ENCODE measurements at regions not wholly inside any gene's neighbourhood (a gene's known extent, or its start where the extent isn't known, plus 50 kb on each side); places are given as distances from the start of the nearest gene placed in this dataset.

DNA sequence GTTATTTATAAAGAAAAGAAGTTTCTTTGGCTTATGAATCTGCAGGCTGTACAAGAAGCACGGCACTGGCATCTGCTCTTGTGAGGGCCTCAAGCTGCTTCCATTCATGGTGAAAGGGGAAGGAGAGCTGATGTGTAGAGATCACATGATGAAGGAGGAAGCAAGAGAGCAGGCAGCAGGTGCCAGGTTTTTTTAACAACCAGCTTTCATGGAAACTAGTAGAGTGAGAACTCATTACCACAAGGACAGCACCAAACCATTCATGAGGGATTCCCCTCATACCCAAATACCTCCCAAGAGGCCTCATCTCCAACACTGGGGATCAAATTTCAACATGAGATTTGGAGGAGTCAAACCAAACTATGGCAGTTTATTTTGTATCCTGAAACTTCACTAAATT, 85.8 kb upstream of the CAMK1G start:
- TF ChIP-seq, protein P1, sequence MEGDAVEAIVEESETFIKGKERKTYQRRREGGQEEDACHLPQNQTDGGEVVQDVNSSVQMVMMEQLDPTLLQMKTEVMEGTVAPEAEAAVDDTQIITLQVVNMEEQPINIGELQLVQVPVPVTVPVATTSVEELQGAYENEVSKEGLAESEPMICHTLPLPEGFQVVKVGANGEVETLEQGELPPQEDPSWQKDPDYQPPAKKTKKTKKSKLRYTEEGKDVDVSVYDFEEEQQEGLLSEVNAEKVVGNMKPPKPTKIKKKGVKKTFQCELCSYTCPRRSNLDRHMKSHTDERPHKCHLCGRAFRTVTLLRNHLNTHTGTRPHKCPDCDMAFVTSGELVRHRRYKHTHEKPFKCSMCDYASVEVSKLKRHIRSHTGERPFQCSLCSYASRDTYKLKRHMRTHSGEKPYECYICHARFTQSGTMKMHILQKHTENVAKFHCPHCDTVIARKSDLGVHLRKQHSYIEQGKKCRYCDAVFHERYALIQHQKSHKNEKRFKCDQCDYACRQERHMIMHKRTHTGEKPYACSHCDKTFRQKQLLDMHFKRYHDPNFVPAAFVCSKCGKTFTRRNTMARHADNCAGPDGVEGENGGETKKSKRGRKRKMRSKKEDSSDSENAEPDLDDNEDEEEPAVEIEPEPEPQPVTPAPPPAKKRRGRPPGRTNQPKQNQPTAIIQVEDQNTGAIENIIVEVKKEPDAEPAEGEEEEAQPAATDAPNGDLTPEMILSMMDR (IDR thresholded peaks at IDR 0.05; ENCODE audit: poor library complexity, severe bottlenecking) = no peak
- H3K4me1 ChIP-seq (ENCODE audit: insufficient read depth, poor library complexity, severe bottlenecking) = no peaks in the 10 kb centered on the region
- no peaks in the 10 kb centered on the region for H3K27me3 ChIP-seq (ENCODE audit: insufficient read depth, poor library complexity, severe bottlenecking)
- ATAC-seq (ENCODE audit: low read depth) = no peak
- DNase-seq (ENCODE audit: low spot score) = no peak
- no peaks in the 10 kb centered on the region for H3K36me3 ChIP-seq (ENCODE audit: low read depth)
- H3K9me3 ChIP-seq (ENCODE audit: severe bottlenecking) = no peaks in the 10 kb centered on the region
- H3K27ac ChIP-seq (ENCODE audit: poor library complexity, severe bottlenecking) = no peak overlapping the region
- H3K4me3 ChIP-seq (ENCODE audit: severe bottlenecking) = no peak overlapping the region

DNA sequence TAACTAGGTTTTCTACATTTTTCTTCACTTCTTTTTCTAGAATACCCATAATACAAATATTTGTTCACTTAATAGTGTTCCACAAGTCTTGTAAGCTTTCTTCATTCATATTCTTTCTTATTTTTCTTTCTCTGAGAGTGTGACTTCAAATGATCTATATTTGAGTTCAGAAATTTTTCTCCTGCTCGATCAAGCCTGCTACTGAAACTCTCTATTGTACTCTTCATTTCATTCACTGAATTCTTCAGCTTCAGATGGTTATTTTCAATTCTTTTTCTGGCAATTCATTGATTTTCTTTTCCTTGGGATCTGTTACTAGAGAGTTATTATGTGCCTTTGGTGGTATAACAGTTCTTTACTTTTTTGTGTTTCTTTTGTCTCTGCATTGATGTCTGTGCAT, 82.5 kb upstream of the CAMK1G start:
- Histone ChIP-seq H3K36me3 (ENCODE audit: low read depth) (no peaks in the 10 kb centered on the region), H3K9me3 (ENCODE audit: severe bottlenecking) (no peaks in the 10 kb centered on the region), H3K27ac (ENCODE audit: poor library complexity, severe bottlenecking) (no peak overlapping the region), H3K27me3 (ENCODE audit: insufficient read depth, poor library complexity, severe bottlenecking) (no peaks in the 10 kb centered on the region), H3K4me3 (ENCODE audit: severe bottlenecking) (no peak overlapping the region), H3K4me1 (ENCODE audit: insufficient read depth, poor library complexity, severe bottlenecking) (peaks cover 7% of the 10 kb centered on the region)
- ATAC-seq (ENCODE audit: low read depth) = no peak
- DNase-seq (ENCODE audit: low spot score) = no peak
- TF ChIP-seq, protein P1 (IDR thresholded peaks at IDR 0.05; ENCODE audit: poor library complexity, severe bottlenecking) = no peak

DNA sequence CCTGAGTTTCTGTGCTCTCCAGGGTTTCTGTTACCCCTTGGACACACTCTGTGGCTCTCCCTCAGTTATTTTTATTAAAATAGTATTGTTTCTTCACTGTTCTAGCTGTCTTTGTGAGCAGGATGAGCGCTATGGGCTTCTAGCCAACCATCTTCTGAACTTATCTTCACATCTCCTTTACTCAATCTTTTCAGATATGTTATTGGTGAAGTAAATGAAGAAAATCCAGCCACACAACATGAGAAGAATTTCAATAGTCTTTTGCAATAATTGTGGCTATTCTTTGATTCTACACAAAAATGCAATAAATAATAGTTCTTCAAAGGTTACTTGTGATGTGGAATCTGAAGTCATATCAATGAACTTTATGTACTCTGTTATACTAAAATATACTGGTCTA, 80.3 kb upstream of the CAMK1G start:
- ATAC-seq (ENCODE audit: low read depth) (no peak), DNase-seq (ENCODE audit: low spot score) (no peak)
- H3K27me3 ChIP-seq (ENCODE audit: insufficient read depth, poor library complexity, severe bottlenecking) = no peaks in the 10 kb centered on the region
- peaks cover 7% of the 10 kb centered on the region for H3K4me1 ChIP-seq (ENCODE audit: insufficient read depth, poor library complexity, severe bottlenecking)
- no peaks in the 10 kb centered on the region for H3K36me3 ChIP-seq (ENCODE audit: low read depth)
- H3K9me3 ChIP-seq (ENCODE audit: severe bottlenecking) = no peaks in the 10 kb centered on the region
- TF ChIP-seq, protein P1 (IDR thresholded peaks at IDR 0.05; ENCODE audit: poor library complexity, severe bottlenecking) = no peak
- no peak overlapping the region for H3K27ac ChIP-seq (ENCODE audit: poor library complexity, severe bottlenecking)
- H3K4me3 ChIP-seq (ENCODE audit: severe bottlenecking) = no peak overlapping the region

DNA sequence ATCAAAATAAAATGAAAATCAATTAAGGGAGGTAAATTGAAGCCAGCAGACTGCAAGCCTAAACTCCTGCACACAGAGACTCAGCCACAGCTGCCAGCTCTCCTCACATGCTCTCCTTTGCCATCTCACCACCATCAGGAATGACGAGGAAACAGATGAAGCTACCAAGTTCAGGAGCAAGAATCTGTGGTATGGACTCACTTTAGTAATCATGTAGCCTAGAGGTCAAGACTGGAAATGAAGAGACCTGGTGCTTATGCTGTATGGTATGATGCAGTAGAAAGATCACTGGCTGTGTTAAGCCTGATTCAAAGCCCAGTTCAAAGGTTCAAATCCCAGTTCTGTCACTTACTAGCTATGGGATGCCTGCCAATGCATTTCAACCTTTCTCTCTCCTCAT, 78.9 kb upstream of the CAMK1G start:
- no peak for ATAC-seq (ENCODE audit: low read depth)
- DNase-seq (ENCODE audit: low spot score) = no peak
- Histone ChIP-seq H3K36me3 (ENCODE audit: low read depth) (no peaks in the 10 kb centered on the region), H3K4me3 (ENCODE audit: severe bottlenecking) (no peak overlapping the region), H3K9me3 (ENCODE audit: severe bottlenecking) (no peaks in the 10 kb centered on the region), H3K27ac (ENCODE audit: poor library complexity, severe bottlenecking) (peak overlapping the region; percentile 87), H3K4me1 (ENCODE audit: insufficient read depth, poor library complexity, severe bottlenecking) (peaks cover 7% of the 10 kb centered on the region), H3K27me3 (ENCODE audit: insufficient read depth, poor library complexity, severe bottlenecking) (no peaks in the 10 kb centered on the region)
- TF ChIP-seq, protein P1 (IDR thresholded peaks at IDR 0.05; ENCODE audit: poor library complexity, severe bottlenecking) = no peak

DNA sequence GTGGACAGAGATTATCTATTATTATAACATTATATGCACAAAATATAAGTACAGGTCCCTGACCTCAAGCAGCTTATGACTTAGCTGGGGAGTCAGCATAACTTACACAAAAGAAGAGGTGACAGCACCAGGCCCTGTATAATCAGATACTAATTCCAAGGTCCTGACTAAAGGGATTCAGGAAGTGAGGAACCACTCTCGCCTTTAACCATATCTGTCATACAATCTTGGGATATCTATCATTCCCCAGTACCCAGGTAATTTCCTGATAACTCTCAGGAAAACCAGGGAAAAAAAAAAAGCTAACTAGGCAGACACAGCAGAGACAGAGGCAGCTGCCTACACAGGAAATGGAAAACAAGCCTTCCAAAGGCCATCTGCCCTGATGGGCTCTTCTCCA, 78.5 kb upstream of the CAMK1G start:
- Histone ChIP-seq H3K9me3 (ENCODE audit: severe bottlenecking) (no peaks in the 10 kb centered on the region), H3K4me3 (ENCODE audit: severe bottlenecking) (no peak overlapping the region), H3K27me3 (ENCODE audit: insufficient read depth, poor library complexity, severe bottlenecking) (no peaks in the 10 kb centered on the region), H3K4me1 (ENCODE audit: insufficient read depth, poor library complexity, severe bottlenecking) (peaks cover 7% of the 10 kb centered on the region), H3K36me3 (ENCODE audit: low read depth) (no peaks in the 10 kb centered on the region), H3K27ac (ENCODE audit: poor library complexity, severe bottlenecking) (peak overlapping the region; percentile 87)
- TF ChIP-seq, protein P1 (IDR thresholded peaks at IDR 0.05; ENCODE audit: poor library complexity, severe bottlenecking) = no peak
- DNase-seq (ENCODE audit: low spot score) (no peak), ATAC-seq (ENCODE audit: low read depth) (peak; percentile 91)

Measured in RWPE2 (cell line).